Stimulated activated CD4-positive, alpha-beta T cell treated with anti-CD3 and anti-CD28 coated beads, Interleukin-2, amount 100 ng/mL, for 24 hours (primary cell): ENCODE measurements at regions not wholly inside any gene's neighbourhood (a gene's known extent, or its start where the extent isn't known, plus 50 kb on each side); places are given as distances from the start of the nearest gene placed in this dataset.

ENCODE experiments used
- DNase-seq, 2 donors: peaks; one replicate each; pipeline ENCODE4 v3.0.0-alpha.2; 2020

GRCh38 chrY:12598783-12599182, 102.2 kb upstream of the USP9Y start:
- no peak for DNase-seq

- DNase-seq: no peak
Measured at GRCh38 chrY:12605426-12605825, 95.6 kb upstream of the USP9Y start.

GRCh38 chrY:12610861-12611260, 90.2 kb upstream of the USP9Y start:
- no peak for DNase-seq

- DNase-seq: no peak
Measured at GRCh38 chrY:12615733-12616446, 85.1 kb upstream of the USP9Y start.

GRCh38 chrY:12621454-12622081, 79.5 kb upstream of the USP9Y start:
- DNase-seq: no peak

GRCh38 chrY:12623204-12623603, 77.8 kb upstream of the USP9Y start:
- DNase-seq: no peak

GRCh38 chrY:12642986-12643385, 58.0 kb upstream of the USP9Y start:
- no peak for DNase-seq

GRCh38 chrY:12643693-12644348, 57.2 kb upstream of the USP9Y start:
- no peak for DNase-seq

- no peak for DNase-seq
Measured at GRCh38 chrY:12651095-12651494, 49.9 kb upstream of the USP9Y start.
